ENCODE measurements at regions not wholly inside any gene's neighbourhood (a gene's known extent, or its start where the extent isn't known, plus 50 kb on each side); places are given as distances from the start of the nearest gene placed in this dataset.
A peak's percentile ranks its signal among the peaks of the same experiment; 100 is the strongest.

GRCh38 chr6:95243053-95243452 is 334.3 kb upstream of the MANEA start:
- DNase-seq (ENCODE audit: low spot score): no peak

- no peak for DNase-seq (ENCODE audit: low spot score)
These were observed 332.6 kb upstream of the MANEA start for GRCh38 chr6:95244751-95245150.

GRCh38 chr6:95248499-95248898 is 328.8 kb upstream of the MANEA start:
- DNase-seq (ENCODE audit: low spot score): no peak

- DNase-seq (ENCODE audit: low spot score): no peak
These were observed 328.2 kb upstream of the MANEA start for GRCh38 chr6:95249175-95249574.

GRCh38 chr6:95249661-95250060 is 327.7 kb upstream of the MANEA start:
- DNase-seq (ENCODE audit: low spot score): no peak

GRCh38 chr6:95263840-95264239 is 313.5 kb upstream of the MANEA start:
- DNase-seq (ENCODE audit: low spot score): no peak

- DNase-seq (ENCODE audit: low spot score): no peak
These were observed 310.6 kb upstream of the MANEA start for GRCh38 chr6:95266537-95267258.

- no peak for DNase-seq (ENCODE audit: low spot score)
These were observed 302.6 kb upstream of the MANEA start for GRCh38 chr6:95274686-95275235.

GRCh38 chr6:95279616-95280015 is 297.7 kb upstream of the MANEA start:
- DNase-seq (ENCODE audit: low spot score): no peak

- DNase-seq (ENCODE audit: low spot score): no peak
These were observed 296.6 kb upstream of the MANEA start for GRCh38 chr6:95280686-95281273.

- DNase-seq (ENCODE audit: low spot score): no peak
These were observed 291.5 kb upstream of the MANEA start for GRCh38 chr6:95285881-95286280.

- DNase-seq (ENCODE audit: low spot score): peak; percentile 18
These were observed 290.5 kb upstream of the MANEA start for GRCh38 chr6:95286874-95287273.

GRCh38 chr6:95288251-95288650 is 289.1 kb upstream of the MANEA start:
- no peak for DNase-seq (ENCODE audit: low spot score)

- no peak for DNase-seq (ENCODE audit: low spot score)
These were observed 285.3 kb upstream of the MANEA start for GRCh38 chr6:95292011-95292410.

GRCh38 chr6:95293257-95293656 is 284.1 kb upstream of the MANEA start:
- no peak for DNase-seq (ENCODE audit: low spot score)

GRCh38 chr6:95294043-95294442 is 283.3 kb upstream of the MANEA start:
- no peak for DNase-seq (ENCODE audit: low spot score)

GRCh38 chr6:95309545-95309944 is 267.8 kb upstream of the MANEA start:
- DNase-seq (ENCODE audit: low spot score): no peak

GRCh38 chr6:95318137-95318536 is 259.2 kb upstream of the MANEA start:
- peak; percentile 30 for DNase-seq (ENCODE audit: low spot score)

GRCh38 chr6:95321126-95321525 is 256.2 kb upstream of the MANEA start:
- DNase-seq (ENCODE audit: low spot score): no peak

GRCh38 chr6:95325916-95326315 is 251.4 kb upstream of the MANEA start:
- no peak for DNase-seq (ENCODE audit: low spot score)

GRCh38 chr6:95328231-95328630 is 249.1 kb upstream of the MANEA start:
- DNase-seq (ENCODE audit: low spot score): no peak

GRCh38 chr6:95352064-95352795 is 225.1 kb upstream of the MANEA start:
- peak; percentile 8 for DNase-seq (ENCODE audit: low spot score)

- DNase-seq (ENCODE audit: low spot score): no peak
These were observed 222.8 kb upstream of the MANEA start for GRCh38 chr6:95354551-95354950.
